Stimulated activated CD4-positive, alpha-beta T cell treated with anti-CD3 and anti-CD28 coated beads, Interleukin-12 subunit alpha, Interleukin-12 subunit beta, amount 100 ng/mL, for 48 hours (primary cell): ENCODE measurements at regions not wholly inside any gene's neighbourhood (a gene's known extent, or its start where the extent isn't known, plus 50 kb on each side); places are given as distances from the start of the nearest gene placed in this dataset.

Source experiments
- DNase-seq, 3 donors: peaks; one replicate each; pipeline ENCODE4 v3.0.0-alpha.2; 2020; ENCODE audit warnings: low read depth in 2 of 3, low spot score in 1 of 3

DNA sequence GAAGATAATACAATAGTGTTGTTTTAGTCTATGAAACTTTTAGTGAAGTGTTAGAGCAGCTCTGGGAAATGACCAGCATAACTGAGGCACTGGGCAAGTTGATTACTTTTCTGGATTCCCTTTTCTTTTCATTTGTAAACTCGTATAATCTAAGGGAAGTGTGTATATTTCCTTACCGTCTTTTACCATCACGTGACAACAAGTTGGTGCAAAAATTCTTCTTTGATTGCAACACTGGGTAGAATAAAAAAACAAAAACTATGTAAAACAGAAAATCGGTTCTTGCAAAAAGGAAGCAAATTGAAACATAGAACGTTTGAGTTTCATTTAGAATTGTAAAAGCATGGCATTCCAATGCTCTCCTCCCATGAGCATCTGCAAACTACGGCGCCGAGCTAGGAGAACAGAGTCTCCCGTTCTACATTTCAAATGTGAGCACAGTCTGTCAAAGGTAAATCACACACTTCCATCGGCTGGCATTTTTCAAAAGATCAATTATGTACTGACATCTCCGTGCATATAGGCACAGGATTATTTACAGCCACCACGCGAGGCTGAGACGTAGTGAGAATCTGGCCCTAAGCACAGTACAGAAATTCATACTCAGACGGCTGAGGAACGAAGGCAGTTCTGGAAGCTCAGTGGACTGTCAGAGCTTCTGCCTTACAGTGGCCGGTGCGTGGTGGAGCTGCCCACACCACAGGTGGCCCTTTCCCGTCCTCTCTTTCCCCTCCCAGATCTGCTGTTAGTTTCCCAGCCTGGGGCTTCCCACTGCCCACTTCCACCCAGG lies 314.0 kb downstream of the BMP7 start:
- DNase-seq = no peak

DNA sequence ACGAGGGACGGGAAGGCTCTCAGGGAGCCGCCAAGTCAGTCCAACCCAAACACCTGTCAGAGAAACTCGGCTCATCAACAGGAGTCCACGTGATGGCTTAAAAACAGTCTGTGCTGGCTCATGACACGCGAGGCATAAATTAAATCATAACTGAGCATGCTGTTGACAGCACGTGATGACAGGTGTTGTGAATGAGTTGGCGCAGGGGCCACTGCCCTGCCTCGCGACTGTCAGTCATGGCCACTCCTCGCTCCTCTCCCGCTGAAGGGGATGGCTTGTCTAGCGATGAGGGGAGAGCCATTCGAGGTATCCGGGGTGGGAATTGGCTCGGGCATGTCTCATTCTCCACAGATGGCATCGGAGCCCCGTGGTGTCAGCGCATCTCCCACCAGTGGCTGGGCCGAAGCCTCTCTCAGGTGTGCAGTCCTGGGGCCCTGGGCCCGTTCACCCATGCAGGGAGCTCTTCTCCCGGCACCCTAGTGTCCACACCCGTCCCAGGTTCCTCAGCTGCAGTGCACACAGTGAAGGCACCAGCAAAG lies 313.3 kb downstream of the BMP7 start:
- no peak for DNase-seq

DNA sequence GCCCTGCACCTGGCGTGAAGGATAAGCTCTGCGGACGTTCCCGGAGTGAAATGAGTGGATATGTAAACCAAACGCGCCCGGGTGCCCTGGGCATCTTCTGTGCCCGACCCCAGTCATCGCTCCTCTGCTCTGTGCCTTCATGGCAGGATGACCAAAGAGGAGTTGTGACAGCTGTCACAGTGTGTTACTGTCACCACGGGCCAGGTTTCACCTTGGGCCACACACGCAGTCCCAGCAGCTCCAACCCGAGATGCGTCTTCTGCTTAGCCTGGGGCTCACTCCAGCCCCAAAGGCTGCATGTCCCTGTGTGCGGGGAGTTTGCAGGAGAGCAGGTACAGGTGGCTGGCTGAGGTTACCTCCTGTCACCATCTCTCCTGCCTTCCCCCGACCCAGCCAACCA lies 311.6 kb downstream of the BMP7 start:
- DNase-seq = no peak

DNA sequence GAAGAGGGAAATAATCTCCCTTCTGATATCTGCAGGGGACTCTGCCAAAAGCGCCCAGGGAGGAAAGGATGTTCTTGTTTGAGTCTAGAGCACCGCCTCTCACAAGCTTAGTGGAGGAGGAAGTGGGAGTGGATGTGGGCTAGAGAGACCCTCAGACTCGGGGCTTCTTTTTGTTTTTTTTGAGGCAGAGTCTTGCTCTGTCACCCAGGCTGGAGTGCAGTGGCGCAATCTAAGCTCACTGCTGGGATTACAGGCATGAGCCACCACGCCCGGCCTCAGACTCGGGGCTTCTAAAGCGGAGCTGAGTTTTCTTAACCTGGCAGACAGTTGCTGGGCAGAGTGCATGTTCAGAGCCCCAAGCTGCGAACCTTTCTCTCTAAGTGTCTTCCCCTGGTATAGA lies 310.8 kb downstream of the BMP7 start:
- no peak for DNase-seq

DNA sequence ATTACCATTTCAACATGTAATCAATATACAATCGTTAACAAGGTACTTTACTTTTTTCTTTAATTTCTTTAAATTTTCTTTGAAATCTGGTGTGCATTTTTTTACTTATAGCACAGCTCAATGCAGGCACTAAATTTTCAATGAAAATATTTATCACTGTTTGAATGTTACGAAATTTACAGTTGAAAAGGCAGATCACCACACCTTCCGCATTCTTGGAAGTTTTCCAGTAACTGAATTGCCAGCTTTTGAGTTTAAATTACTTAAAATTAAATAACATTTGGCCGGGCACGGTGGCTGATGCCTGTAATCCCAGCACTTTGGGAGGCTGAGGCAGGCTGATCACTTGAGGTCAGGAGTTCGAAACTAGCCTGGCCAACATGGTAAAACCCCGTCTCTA lies 309.9 kb downstream of the BMP7 start:
- DNase-seq = no peak

DNA sequence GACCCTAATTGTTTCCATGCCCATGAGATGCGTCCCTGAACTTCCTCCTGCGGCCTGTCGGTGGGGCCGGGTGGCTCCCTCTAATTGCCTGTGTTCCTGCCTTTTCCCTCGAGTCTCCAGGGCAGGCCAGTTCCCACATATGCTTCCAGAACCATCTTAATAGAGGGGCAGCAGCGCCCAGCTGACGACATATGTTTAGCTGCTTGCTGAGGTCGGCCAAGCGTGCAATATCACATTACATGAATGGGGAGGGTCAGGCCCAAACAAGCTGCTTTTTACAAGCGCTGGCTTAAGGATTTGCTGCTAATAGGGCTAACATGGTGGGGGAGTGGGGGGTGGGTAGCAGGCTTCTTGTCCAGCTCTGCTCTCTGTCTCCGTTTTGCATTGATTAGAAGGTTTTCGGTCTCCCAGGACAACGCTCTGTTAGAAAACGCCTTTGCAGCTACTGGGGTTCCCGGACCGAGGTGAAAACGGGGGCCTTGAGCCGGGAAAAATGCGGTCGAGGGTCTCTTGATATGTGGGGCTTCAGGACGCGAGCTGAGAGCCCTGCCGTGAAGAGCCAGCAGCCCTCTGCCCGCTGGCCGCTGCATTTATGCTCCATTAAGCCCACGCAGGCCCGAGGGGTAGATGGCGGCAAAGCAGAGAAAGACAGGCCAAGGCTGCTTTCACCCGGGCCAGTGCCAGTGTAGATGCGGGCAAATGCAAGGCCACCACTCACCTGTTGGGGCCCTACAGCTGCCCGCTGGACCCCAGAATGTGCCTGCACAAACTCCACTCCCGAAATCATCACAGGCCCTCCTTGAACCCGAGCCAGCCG lies 308.5 kb downstream of the BMP7 start:
- DNase-seq = no peak

DNA sequence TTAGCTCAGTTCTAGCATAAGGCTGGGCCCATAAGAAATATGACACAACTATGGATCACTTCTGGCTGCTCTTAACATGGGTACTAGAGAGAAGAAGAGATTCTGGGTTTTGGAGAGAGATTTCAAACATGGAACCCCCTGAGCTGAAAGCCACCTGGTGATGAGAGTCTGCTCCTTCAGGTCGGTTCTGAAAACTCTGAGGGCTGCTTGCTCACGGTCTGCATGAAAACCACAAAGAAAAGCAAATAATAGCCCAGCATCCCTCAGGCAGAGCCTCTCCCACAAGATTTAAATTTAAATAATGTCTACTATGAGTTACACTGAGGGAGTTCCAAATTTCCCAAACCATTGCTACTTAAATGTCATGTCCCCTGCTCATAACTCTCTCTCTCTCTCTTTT lies 301.5 kb downstream of the BMP7 start:
- DNase-seq = no peak

DNA sequence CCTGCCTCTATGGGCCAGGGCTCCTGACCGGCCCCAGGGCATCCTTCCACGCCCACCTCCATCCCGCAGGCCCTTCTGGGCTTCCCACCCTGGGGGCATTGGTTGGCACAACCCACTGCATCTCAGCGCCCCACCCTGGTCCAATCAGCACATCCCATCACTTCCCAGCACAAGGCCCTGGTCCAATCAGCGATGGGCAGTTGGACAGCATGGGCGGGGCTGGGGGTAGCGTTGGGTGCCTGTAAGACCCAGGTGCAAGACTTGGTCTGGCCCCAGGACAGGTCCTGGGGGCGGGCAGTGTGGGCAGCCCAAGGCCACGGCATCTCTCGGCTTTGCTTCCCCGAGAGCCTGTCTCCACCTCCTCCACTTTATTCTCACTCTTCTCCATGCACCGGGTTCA lies 298.5 kb downstream of the BMP7 start:
- DNase-seq = no peak

DNA sequence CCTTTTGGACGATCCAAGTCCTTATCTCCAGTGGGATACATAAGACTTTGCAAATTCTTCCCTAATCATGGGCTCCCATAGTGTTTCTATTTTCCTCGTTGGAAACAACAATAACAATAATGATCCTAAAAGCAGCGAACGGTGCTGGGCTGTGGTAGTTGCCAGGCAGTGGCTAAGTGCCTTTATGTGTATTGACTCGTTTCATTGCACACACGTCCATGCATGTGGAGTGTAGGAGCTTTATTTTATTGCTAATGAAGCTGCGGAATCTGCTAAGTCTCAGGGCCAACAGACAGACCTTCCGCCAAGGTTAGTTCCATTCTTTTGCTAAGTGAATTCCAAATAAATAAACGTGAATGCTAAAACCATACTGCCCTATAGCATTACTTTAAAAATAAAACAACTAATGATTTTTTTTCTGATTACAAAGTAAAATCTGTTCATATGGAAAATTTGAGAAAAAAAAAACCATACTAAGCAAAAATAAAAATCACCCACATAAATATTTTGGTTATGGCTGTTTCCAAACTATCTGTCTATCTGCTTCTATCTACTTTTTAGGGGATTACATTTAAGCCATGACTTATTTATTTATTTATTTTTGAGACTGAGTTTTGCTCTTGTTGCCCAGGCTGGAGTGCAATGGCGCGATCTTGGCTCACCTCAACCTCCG lies 297.9 kb downstream of the BMP7 start:
- DNase-seq = no peak

DNA sequence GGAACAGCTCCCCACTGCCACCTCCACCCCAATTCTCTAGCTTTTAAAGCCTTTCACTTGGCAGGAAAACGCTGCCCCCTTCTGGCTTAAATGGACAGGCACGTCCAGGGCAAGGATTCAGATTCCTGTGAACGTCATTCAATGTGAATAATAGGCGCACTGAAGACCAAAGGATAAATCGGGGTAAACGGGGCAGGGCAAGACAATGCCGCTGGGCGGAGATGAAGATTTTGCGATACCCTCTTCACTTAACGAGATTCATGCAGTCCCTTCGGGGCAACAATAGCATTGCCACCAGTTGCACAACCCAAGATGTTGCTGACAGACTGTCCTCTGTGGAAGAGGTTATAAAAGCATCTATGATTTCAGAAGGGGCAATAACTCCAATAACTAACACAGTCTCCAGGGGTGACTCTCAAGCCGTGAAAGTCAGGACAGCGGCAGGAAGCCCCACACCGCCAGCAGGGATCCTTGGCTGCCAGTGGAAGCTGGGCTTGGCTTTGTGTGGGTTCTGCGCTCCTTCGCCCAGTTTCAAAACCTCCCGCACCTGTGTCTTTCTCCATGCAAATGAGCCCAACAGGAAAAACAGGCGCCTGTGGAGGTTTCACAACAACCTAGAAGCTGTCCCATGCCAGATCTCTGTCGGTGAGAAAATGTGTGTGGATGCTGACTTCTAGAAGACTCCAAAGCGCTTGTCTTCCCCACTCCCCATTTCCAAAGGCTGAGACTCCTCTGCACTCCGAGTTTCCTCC lies 291.8 kb downstream of the BMP7 start:
- peak in 2 of 3 donors; percentile 5 to 8 for DNase-seq

DNA sequence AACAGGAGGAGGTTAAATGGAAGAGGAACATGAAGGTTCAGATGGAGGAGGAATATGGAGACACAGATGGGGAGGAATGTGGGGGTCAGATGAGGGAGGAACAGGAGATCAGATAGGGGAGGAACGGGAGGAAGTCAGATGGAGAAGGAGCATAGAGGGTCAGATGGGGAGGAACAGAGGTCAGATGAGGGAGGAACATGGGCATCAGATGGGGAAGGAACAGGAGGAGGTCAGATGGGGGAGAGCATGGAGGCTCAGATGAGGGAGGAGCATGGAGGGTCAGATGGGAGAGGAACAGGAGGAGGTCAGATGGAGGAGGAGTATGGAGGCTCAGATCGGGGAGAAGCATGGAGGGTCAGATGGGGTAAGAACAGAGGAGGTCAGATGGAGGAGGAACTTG lies 290.6 kb downstream of the BMP7 start:
- DNase-seq = no peak

DNA sequence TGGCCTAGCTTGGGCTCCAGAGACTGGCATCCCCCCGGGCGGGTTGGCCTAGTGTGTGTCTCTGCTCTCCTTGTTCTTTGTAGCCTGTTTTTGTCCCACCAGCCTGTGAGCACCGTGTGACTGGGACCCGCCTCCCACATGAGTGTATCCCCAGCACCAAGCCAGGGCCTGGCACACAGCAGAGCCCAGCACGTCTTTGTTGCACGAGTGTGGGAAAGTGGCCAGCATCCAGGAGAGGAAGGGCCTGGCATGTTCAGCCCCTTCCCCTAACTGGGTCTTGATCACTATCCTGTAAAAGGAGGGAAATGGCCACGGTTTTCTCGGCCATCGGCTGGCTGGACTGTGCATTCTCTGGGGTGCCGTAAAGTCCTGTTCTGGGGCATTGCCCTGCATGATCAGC lies 290.1 kb downstream of the BMP7 start:
- no peak for DNase-seq

DNA sequence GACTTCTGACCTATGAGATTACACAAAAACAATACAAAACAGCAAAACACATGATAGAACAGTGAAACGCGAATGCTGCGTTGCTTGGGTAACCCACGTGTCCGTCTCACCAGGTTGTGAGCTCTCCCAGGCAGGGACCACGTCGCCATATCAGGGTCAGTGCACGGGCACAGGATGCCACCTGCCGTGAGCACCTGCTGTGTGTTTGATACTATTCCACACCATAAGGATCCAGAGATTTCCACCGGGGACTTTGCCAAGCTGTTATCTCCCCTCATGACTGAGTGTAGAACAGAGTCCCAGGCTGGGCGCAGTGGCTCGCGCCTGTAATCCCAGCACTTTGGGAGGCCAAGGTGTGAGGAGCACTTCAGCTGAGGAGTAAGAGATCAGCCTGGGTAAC lies 288.0 kb downstream of the BMP7 start:
- no peak for DNase-seq

DNA sequence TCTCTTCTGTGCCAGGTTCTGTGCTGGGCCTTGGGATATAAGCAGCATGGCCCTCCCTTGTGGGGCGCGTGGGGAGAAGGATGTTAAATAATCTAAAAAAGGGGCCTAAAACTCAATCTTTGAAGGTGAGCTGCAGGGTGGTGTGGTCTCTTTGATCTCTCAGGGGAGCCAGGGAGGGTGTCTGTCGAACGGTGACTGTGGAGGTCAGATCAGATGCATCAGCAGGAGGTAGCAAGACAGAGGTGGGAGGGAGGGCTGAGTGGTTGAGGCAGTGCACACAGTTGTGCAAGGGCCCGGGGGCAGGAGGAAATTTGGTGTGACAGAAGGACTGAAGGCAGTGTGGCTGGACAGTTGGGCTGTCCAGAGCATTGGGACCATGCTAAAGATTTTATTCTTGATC lies 287.3 kb downstream of the BMP7 start:
- DNase-seq = no peak

DNA sequence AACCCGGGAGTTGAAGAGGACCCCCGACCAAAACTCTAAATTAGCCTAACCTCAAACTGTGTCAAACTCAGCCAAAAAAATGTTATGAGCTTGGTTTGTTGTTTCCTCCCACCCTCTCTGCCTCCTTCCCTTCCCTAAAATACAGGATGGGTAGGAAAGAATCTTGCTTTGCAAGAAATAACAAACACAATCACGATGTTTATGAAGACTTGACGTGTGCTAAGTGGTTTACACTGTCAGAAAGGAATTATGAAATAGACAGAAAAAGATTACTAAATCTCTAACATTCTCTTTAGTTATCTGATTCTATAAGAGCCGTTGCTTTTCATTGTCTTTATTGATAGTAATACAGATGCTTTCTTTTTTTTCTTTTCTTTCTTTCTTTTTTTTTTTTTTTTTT lies 285.1 kb downstream of the BMP7 start:
- DNase-seq = no peak

DNA sequence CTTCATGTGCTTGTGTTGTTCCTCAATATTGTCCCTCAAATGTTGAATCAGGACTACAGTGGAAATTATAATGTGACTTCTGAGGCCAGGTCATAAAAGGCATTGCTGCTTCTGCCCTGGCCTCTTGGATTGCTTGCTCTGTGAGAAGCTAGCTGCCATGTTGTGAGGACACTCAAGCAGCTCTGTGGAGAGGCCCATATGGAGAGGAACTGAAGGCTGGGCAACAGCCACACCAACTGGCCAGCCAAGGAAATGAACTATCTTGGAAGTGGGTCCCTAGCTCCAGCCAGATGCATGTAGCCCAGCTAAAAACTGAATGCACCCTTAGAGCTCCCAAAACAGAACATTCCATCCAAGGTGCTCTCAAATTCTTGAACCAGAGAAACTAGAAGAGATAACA lies 282.6 kb downstream of the BMP7 start:
- DNase-seq = no peak

DNA sequence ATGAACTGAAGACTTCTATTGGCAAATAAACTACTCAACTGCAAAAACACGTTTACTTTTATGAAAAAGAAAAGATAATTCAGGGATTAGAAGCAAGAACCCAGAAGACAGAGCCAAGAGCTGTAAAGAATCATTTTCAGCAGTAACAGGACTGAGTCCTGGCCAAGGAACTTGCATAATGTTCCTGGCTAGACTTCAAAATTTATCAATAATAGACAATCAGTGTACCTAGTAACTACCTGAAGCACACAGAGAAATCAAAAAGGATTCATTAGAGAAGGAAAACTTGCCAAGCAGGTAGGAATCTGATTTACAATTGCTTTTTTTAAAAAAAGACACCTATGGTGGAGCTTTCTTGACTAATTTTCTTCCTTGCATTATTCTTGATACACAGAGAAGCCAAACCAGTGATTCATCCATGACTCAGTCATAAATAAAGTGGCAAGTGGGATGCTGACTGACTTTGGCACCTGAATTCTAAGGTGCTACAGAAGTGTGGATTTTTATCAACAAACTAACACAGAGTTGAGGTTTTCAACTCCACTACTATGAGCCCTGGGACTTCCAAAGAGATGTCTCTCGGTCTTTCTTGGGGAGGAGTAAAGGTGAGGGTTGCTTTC lies 281.3 kb downstream of the BMP7 start:
- no peak for DNase-seq

DNA sequence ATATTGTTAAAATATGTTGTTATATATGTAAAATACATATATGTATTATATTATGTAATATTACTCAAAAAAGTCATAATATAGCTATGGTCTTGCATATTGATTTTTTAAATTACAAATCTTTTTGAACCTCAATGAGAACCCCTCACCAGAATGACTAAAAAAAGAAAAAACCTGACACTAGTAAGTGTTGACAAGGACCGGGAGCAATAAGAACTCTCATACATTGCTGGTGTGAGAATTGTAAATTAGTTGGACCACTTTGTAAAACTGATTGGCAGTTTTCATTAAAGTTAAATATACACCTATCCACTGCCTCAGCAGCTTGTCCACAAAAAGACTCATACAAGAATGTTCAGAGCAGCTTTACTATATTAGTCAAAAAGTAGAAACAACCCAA lies 280.0 kb downstream of the BMP7 start:
- no peak for DNase-seq

DNA sequence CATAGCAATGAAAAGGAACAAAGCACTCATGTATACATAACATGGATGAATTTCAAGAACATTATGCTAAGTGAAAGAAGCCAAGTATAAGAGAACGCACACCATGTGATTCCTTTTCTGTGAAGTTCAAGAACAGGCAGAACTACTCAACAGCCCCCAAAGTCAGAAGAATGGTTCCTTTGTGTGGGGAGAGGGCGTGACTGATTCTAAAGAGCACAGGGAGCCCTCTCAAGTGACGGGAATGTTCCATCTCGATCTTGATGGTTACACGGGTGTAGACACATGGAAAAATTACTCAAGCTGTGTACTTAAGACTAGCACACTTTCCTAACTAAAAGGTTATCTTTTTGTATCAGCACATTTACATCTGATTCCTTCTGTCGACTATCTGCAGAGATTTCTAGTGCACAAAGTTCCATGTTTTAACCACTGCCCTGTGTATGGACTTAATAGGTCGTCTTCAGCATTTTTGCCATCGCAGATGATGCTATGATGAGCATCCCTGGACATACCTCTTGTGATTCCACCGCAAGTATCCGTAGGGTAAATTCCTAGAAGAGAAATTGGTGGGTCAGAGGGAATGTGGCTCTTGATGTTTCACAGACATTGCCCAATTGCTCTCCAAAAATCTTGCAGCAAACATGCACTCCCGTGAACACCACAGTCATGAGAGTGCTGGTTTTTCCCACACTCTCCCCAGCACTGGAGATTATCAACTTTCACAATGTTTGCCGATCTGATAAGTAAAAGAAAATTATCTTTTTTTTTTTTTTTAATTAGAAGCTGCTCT lies 279.3 kb downstream of the BMP7 start:
- DNase-seq = no peak

DNA sequence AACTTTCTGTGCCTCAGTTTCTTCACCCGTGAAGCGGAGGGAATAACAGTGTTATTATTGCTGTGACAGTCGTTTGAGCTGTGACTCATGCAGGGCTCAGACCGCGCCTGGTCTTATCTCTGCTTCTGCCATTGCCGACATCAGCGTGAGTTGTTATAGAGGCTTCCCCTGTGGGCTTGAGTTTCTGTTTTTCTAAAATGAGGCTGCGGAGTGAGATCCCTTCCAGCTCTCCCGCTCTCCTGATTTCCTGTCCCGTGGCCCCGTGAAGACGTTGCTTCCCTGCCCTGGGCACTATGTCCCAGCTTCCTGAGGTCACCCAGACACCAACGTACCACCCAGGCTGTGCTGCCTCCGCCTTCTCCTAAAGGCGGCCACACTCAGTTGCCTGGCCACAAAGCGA lies 278.5 kb downstream of the BMP7 start:
- no peak for DNase-seq
